22Rv1 (cell line): ENCODE measurements at regions not wholly inside any gene's neighbourhood (a gene's known extent, or its start where the extent isn't known, plus 50 kb on each side); places are given as distances from the start of the nearest gene placed in this dataset.

ENCODE experiments used
- ZFX ChIP-seq: fragments of 450-650 bp; IDR thresholded peaks from 2 replicates; pipeline ENCODE4 v1.6.1; 2017; ENCODE audit warnings: antibody characterized with exemption, borderline replicate concordance
- TF ChIP-seq, protein P1 (sequence below): fragments of 450-650 bp; IDR thresholded peaks from 2 replicates; pipeline ENCODE4 v1.5.1; 2017; ENCODE audit warnings: mild to moderate bottlenecking

DNA sequence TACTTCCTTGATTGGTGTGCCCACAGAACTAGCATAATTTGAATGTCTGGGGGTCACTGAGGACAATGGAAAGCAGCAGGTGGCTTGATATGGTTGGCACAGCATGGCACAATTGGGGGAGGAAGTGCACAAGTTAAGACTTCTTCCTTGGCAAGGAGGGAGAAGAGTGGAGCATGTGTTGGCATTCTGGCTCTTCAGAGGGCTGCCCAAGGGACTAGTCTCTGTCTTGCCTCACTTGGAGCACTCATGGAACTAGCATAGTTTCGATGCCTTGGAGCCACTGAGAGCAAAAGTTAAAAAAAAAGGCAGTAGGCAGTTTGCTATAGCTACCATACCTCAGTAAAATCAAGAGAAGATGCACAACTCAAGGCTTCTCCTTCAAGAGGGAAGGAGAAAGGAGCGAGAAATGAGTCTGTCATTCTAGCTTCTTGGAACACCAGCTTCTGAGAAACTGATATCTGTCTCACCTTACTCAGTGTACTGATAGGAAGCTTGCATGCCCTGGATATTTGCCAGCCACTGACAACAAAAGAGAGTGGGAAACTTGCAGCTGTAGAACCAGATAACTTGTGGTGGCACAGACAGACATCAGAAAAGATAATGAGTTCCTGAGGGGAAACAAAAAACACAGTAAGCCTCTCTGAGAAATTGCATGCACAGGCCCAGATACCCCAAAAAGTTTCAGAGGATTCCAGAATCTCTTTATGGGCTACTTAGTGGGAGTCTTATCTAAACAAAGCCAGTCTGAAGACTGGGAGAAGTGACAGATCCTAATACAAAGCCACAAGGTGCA lies 207.5 kb upstream of the SAMSN1 start:
- TF ChIP-seq, protein P1, sequence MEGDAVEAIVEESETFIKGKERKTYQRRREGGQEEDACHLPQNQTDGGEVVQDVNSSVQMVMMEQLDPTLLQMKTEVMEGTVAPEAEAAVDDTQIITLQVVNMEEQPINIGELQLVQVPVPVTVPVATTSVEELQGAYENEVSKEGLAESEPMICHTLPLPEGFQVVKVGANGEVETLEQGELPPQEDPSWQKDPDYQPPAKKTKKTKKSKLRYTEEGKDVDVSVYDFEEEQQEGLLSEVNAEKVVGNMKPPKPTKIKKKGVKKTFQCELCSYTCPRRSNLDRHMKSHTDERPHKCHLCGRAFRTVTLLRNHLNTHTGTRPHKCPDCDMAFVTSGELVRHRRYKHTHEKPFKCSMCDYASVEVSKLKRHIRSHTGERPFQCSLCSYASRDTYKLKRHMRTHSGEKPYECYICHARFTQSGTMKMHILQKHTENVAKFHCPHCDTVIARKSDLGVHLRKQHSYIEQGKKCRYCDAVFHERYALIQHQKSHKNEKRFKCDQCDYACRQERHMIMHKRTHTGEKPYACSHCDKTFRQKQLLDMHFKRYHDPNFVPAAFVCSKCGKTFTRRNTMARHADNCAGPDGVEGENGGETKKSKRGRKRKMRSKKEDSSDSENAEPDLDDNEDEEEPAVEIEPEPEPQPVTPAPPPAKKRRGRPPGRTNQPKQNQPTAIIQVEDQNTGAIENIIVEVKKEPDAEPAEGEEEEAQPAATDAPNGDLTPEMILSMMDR, result no peak
- TF ChIP-seq ZFX, result no peak
